HG03342 (cell line): ENCODE measurements at regions not wholly inside any gene's neighbourhood (a gene's known extent, or its start where the extent isn't known, plus 50 kb on each side); places are given as distances from the start of the nearest gene placed in this dataset.

ENCODE experiments used
- ATAC-seq: cut with Tn5 transposase; IDR thresholded peaks from one replicate; pipeline ENCODE4 v1.9.1; 2021; ENCODE audit warnings: mild to moderate bottlenecking, moderate library complexity; ENCODE audit not compliant: unreplicated experiment

DNA sequence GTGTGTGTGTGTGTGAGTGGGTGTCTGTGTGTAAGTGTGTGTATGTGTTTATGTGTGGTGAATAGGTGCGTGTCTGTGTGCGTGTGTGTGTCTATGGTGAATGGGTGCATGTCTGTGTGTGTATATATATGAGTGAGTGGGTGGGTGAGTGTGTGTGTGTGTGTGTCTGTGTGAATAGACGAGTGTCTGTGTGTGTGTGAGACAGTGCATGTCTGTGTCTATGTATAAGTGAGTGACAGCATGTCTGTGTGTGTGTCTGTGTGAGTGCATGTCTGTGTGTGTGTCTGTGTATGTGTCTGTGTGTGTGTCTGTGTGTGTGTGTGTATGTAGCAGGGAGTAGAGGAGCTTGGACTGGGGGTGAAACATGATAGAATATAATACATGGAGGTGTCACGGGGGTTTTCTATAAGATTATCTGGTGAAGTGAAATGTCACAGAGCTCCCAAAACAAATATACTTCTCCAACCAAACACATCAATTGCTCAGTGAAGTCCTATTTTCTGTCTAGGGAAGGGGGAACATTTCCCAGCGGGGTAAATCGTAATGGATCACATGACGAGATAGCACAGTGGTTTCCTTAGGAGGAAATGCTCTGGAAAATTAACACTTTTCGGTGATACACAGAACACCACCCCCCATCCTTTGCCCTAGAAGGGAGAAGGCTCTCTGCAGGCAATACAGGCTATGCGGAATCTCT, 723.3 kb upstream of the CELF2 start:
- no peak for ATAC-seq

GRCh38 chr10:10294881-10295529, 722.7 kb upstream of the CELF2 start:
- no peak for ATAC-seq

- ATAC-seq = no peak
Measured at GRCh38 chr10:10295537-10295936, 722.1 kb upstream of the CELF2 start.

GRCh38 chr10:10302689-10303088, 715.0 kb upstream of the CELF2 start:
- no peak for ATAC-seq

DNA sequence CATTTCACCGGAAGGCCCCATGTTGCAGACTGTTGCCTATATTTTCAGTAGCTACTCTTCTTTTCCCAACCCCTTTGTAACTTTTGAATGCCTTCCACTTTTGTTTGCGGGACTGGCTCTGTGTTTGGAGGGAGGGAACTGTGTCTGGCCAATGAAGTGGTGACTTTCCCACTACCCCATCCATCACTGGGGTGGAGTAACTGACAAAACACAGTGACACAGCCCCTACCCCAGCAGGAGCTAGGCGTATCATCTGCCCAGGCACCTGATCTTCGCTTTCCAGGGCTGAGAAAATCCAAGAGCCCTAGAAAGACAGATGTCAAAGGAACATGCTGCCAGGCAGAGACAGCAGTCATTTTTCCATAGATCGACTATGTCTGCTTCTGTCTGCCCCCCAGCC, 710.6 kb upstream of the CELF2 start:
- no peak for ATAC-seq

DNA sequence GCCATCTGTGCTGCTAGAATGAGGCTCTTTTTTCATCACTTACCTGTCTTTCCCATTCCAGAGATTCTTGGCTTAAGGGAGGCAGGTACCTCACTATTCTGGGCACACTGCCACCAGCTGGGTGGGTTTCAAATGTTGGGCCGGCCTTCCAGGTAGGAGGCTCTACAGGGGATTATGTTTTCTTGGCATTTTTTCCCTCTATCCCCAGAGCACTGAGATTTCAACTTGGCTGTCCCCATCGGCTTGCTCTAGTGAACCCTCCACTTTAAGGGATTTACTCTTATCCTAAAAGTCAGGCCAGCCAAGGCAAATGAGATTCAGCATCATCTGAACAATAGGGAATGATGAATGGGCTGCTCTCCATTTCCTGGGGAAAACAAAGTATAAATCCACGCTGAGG, 710.1 kb upstream of the CELF2 start:
- no peak for ATAC-seq

DNA sequence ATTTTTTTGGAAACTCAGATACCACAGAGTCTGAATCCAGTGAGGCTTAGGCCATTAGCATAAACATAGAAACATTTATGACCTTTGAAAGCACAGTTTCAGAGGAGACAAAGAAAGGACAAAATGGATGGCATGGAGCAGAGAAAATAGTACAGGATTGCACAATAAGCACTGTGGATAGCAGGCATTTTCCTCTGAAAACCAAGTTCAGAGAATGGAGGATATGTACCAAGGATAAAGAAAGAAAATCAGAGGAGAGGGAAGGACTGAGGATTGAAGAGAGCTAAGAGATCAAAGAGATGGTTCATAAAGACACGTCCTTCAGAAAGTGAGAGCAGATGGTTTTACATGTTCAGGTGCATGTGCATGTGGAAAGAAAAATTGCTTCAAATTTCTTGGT, 707.2 kb upstream of the CELF2 start:
- no peak for ATAC-seq

GRCh38 chr10:10311966-10312365, 705.7 kb upstream of the CELF2 start:
- no peak for ATAC-seq

GRCh38 chr10:10313149-10313835, 704.4 kb upstream of the CELF2 start:
- ATAC-seq = no peak

DNA sequence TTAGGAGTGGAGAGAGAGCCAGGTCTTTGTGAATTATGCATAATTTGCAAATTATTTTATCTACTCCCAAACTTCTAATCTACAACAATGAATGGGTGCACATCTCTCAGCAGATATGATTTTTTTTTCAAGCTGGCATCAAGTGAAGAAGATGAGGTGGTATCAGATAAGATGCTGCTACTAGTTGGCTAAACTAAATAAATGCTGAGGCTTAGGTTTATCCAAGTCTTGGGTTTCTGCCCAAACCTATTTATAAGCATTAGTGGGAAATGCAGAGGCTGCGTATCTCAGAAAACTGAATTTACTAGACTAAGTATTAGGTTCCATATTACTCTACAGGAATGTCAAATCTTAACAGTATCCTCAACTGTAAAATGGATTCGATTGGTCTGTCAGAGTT, 703.0 kb upstream of the CELF2 start:
- ATAC-seq = no peak

- ATAC-seq = no peak
Measured at GRCh38 chr10:10315989-10316388, 701.7 kb upstream of the CELF2 start.

DNA sequence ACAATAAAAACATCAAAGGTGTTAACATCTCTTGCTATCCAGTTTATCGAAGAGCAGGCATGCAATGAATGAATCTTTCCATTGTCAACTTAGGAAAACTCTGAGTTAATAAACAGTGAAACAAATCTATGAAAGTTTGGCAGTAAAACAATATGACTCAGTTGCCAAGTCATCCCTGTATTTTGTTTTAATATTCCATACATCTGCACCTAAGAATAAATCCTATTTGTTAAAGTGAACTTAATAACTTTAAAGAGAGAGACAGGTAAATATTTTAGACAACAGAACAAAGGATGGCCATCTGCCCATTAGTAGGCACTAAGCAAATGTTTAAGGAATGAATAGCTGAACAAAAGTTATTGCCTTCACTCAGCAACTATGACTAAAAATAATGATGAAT, 700.5 kb upstream of the CELF2 start:
- ATAC-seq = no peak

GRCh38 chr10:10318856-10319255, 698.8 kb upstream of the CELF2 start:
- no peak for ATAC-seq

- ATAC-seq = no peak
Measured at GRCh38 chr10:10320956-10321355, 696.7 kb upstream of the CELF2 start.

GRCh38 chr10:10326116-10326515, 691.6 kb upstream of the CELF2 start:
- ATAC-seq = no peak

GRCh38 chr10:10327934-10328333, 689.7 kb upstream of the CELF2 start:
- ATAC-seq = no peak

GRCh38 chr10:10330418-10330817, 687.3 kb upstream of the CELF2 start:
- ATAC-seq = no peak

DNA sequence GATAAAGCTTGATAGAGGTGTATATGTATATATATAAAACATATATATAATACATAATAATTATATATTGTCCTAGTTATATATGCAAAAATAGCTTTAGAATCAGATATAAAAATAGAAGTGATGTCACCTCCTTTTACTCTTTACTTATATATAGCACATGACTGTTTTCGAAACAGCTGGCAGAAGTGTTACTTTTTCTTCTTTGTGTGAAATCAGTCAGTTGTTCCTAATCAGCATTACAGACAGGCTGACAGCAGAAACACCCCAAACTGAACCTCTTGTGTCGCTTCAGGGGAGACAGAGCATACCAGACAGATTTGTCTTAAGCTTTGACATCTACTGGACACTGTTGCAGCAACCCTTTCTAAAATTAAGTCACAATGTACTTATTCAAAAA, 684.9 kb upstream of the CELF2 start:
- ATAC-seq = no peak

DNA sequence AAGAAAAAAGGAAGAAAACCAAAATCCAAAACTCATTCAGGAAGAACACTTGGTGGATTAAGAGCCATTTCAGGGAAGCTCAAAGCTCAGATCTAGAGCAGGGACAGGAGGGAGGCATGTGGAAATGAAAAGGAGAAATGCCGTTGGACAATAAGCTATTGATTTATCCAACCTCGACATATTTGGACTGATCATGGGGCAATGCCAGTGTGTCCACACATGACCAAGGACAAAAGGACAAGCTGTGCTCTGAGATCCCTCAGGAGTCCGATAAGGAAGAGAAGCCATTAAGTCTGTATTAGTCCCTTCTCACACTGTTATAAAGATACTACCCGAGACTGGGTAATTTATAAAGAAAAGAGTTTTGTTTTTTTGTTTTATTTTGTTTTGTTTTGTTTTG, 684.0 kb upstream of the CELF2 start:
- no peak for ATAC-seq

- ATAC-seq = no peak
Measured at GRCh38 chr10:10338339-10338738, 679.3 kb upstream of the CELF2 start.

DNA sequence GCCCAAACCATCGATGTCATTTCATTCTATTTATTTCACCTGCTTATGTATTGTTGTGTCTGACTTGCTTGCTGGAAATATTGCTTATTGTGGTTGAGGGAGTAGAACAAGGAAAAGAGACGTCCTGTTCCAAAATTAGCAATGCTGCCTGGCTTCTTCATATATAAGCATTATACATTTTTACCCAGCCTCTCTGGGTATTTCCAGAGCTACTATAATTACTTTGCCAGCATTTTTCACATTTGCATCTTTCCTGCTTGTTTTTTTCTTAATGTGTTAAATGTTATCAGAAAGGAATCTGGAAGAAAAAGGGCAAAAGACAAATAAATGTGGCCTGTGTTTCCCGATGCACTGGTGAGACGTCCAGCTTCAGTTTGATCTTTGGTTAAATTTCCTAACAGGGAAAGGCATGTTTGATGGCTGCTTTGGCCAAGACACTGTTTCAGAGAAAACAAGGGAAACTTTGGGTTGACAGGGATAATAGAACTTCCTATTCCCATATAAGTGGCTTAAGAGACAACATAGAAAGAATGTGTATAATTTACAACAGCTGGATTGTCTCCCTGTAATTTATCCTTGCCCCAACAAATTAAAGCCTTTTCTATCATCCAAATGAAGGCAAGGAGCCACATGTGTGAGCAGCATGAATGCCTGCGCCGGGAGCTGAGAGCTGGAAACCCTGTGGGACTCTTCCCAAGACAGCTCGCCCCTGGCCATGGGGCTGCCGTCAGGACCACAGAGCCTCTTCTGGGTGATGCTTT, 671.1 kb upstream of the CELF2 start:
- no peak for ATAC-seq

- ATAC-seq = no peak
Measured at GRCh38 chr10:10350050-10350449, 667.6 kb upstream of the CELF2 start.
